ENCODE measurements at regions not wholly inside any gene's neighbourhood (a gene's known extent, or its start where the extent isn't known, plus 50 kb on each side); places are given as distances from the start of the nearest gene placed in this dataset.
A peak's percentile ranks its signal among the peaks of the same experiment; 100 is the strongest.
"Not testable (repeated sequence)": the region's sequence is repeated elsewhere in the genome, so short reads cannot be mapped to it uniquely, and the experiment has no call there.

GRCh38 chr3:178117641-178118040 lies 418.6 kb upstream of the KCNMB2 start:
- intact Hi-C loops (cut with micrococcal nuclease): no loop called here
- DNase-seq (ENCODE audit: unreplicated experiment): peak; percentile 3
- BruUV-seq (replicated peaks): no TSS peak
- Mint-ChIP-seq H3K27ac (ENCODE audit: low read depth, unreplicated experiment) (peak overlapping the region; percentile 70), H3K36me3 (ENCODE audit: insufficient read depth, unreplicated experiment) (no peaks in the 10 kb centered on the region), H3K4me1 (ENCODE audit: insufficient read depth, unreplicated experiment) (peaks cover 19% of the 10 kb centered on the region), H3K4me3 (ENCODE audit: unreplicated experiment) (no peak overlapping the region), H3K27me3 (ENCODE audit: insufficient read depth, unreplicated experiment) (no peaks in the 10 kb centered on the region), H3K9me3 (ENCODE audit: unreplicated experiment) (no peaks in the 10 kb centered on the region)
- ChIA-PET POLR2A (interaction anchor here (1.0 to 1.1 kb wide), 2 partner anchors 11 to 16 kb away, joined by 3 read pairs; no protein-coding TSS in a partner anchor), CTCF (interaction anchor here (0.6 kb wide), 1 partner anchor 1246 kb away, joined by 4 read pairs; no protein-coding TSS in a partner anchor)
- TF ChIP-seq CTCF (IDR thresholded peaks at IDR 0.05; ENCODE audit: unreplicated experiment): no peak

- BruUV-seq (replicated peaks); intact Hi-C loops (cut with micrococcal nuclease); H3K27me3 Mint-ChIP-seq (ENCODE audit: insufficient read depth, unreplicated experiment); H3K36me3 Mint-ChIP-seq (ENCODE audit: insufficient read depth, unreplicated experiment); H3K4me3 Mint-ChIP-seq (ENCODE audit: unreplicated experiment); H3K9me3 Mint-ChIP-seq (ENCODE audit: unreplicated experiment): not testable (repeated sequence)
- ChIA-PET CTCF (interaction anchor here (0.9 kb wide), 1 partner anchor 462 kb away, joined by 4 read pairs; no protein-coding TSS in a partner anchor), POLR2A (interaction anchor here (0.6 to 1.6 kb wide), 4 partner anchors 9 to 406 kb away, joined by 3 to 8 read pairs (median 4); no protein-coding TSS in a partner anchor)
- peaks cover 19% of the 10 kb centered on the region for H3K4me1 Mint-ChIP-seq (ENCODE audit: insufficient read depth, unreplicated experiment)
- H3K27ac Mint-ChIP-seq (ENCODE audit: low read depth, unreplicated experiment): peak overlapping the region; percentile 90
- peak; percentile 53 for DNase-seq (ENCODE audit: unreplicated experiment)
Observed at GRCh38 chr3:178119608-178120295, 416.5 kb upstream of the KCNMB2 start.

- BruUV-seq (replicated peaks): no TSS peak
- POLR2A ChIA-PET: interaction anchor here (0.6 to 1.6 kb wide), 4 partner anchors 8 to 406 kb away, joined by 3 to 8 read pairs (median 4); no protein-coding TSS in a partner anchor
- intact Hi-C loops (cut with micrococcal nuclease): no loop called here
- H3K27me3 Mint-ChIP-seq (ENCODE audit: insufficient read depth, unreplicated experiment): no peaks in the 10 kb centered on the region
- TF ChIP-seq CTCF (IDR thresholded peaks at IDR 0.05; ENCODE audit: unreplicated experiment): no peak
- H3K4me1 Mint-ChIP-seq (ENCODE audit: insufficient read depth, unreplicated experiment): peaks cover 19% of the 10 kb centered on the region
- H3K36me3 Mint-ChIP-seq (ENCODE audit: insufficient read depth, unreplicated experiment): no peaks in the 10 kb centered on the region
- CTCF ChIA-PET: interaction anchor here (0.9 kb wide), 1 partner anchor 462 kb away, joined by 4 read pairs; no protein-coding TSS in a partner anchor
- no peaks in the 10 kb centered on the region for H3K9me3 Mint-ChIP-seq (ENCODE audit: unreplicated experiment)
- H3K27ac Mint-ChIP-seq (ENCODE audit: low read depth, unreplicated experiment): peak overlapping the region; percentile 90
- no peak for DNase-seq (ENCODE audit: unreplicated experiment)
- H3K4me3 Mint-ChIP-seq (ENCODE audit: unreplicated experiment): no peak overlapping the region
Observed at GRCh38 chr3:178120367-178120766, 415.9 kb upstream of the KCNMB2 start.

GRCh38 chr3:178126686-178127085 lies 409.6 kb upstream of the KCNMB2 start:
- intact Hi-C loops (cut with micrococcal nuclease): no loop called here
- CTCF ChIA-PET: no interaction called here
- no peaks in the 10 kb centered on the region for H3K36me3 Mint-ChIP-seq (ENCODE audit: insufficient read depth, unreplicated experiment)
- BruUV-seq (replicated peaks): no TSS peak
- H3K4me1 Mint-ChIP-seq (ENCODE audit: insufficient read depth, unreplicated experiment): no peaks in the 10 kb centered on the region
- no peaks in the 10 kb centered on the region for H3K27me3 Mint-ChIP-seq (ENCODE audit: insufficient read depth, unreplicated experiment)
- no peak for TF ChIP-seq CTCF (IDR thresholded peaks at IDR 0.05; ENCODE audit: unreplicated experiment)
- POLR2A ChIA-PET: no interaction called here
- no peak overlapping the region for H3K4me3 Mint-ChIP-seq (ENCODE audit: unreplicated experiment)
- no peaks in the 10 kb centered on the region for H3K9me3 Mint-ChIP-seq (ENCODE audit: unreplicated experiment)
- H3K27ac Mint-ChIP-seq (ENCODE audit: low read depth, unreplicated experiment): no peak overlapping the region
- no peak for DNase-seq (ENCODE audit: unreplicated experiment)
